Thoracic aorta (tissue), 2 donors: ENCODE measurements at regions not wholly inside any gene's neighbourhood (a gene's known extent, or its start where the extent isn't known, plus 50 kb on each side); places are given as distances from the start of the nearest gene placed in this dataset.

Source experiments
- ATAC-seq: fragments of 150-250 bp; one replicate; pipeline ENCODE4 v1.8.0; 2017; ENCODE audit warnings: low read depth; ENCODE audit not compliant: insufficient number of reproducible peaks, low FRiP score
- DNase-seq: peaks from one replicate; pipeline ENCODE4 v3.0.0-alpha.2; 2020; ENCODE audit warnings: low spot score
- H3K27ac ChIP-seq, 2 donors: fragments of 200-600 bp; sonication (generic); 1 replicate in 1 of 2; 2 replicates in 1 of 2; pipeline ENCODE4 v1.5.1; 2016; ENCODE audit warnings: mild to moderate bottlenecking in 2 of 2, moderate library complexity in 2 of 2
- H3K27me3 ChIP-seq: fragments of 200-600 bp; sonication (generic); replicated peaks from 2 replicates; pipeline ENCODE4 v1.6.0; 2016; ENCODE audit warnings: mild to moderate bottlenecking; ENCODE audit not compliant: insufficient read depth
- H3K36me3 ChIP-seq: fragments of 200-600 bp; sonication (generic); one replicate; pipeline ENCODE4 v1.5.1; 2016
- H3K4me1 ChIP-seq, 2 donors: fragments of 200-600 bp; sonication (generic); 1 replicate in 1 of 2; 2 replicates in 1 of 2; pipeline versions ENCODE4 v1.5.1 to v1.6.0; 2016; ENCODE audit warnings: low read depth in 2 of 2, mild to moderate bottlenecking in 1 of 2; ENCODE audit not compliant: control insufficient read depth in 1 of 2
- H3K4me3 ChIP-seq: fragments of 200-600 bp; sonication (generic); 2 replicates; pipeline ENCODE4 v1.5.1; 2016; ENCODE audit warnings: mild to moderate bottlenecking
- H3K9me3 ChIP-seq: fragments of 200-600 bp; sonication (generic); 2 replicates; pipeline ENCODE4 v1.5.1; 2016
- TF ChIP-seq, protein P1 (sequence below): fragments of 200-600 bp; sonication (generic); IDR thresholded peaks from one replicate; pipeline ENCODE4 v1.5.1; 2019; ENCODE audit warnings: antibody characterized with exemption

DNA sequence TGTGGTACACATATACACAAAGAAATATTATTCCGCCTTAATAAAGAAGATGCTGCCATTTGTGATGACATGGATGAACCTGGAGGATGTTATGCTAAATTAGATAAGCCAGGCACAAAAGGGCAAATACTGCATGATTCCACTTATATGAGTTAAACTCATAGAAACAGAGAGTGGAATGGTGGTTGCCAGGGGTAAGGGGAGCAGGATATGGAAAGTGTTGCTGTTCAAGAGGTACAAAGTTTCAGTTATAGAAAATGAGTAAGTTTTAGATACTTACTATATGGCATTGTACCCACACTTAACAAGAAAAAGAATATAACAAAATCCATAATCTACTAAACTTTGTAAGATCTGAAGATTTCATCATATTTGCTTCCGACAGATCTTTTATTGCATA, 252.2 kb downstream of the SYK start:
- H3K4me3 ChIP-seq: no peak overlapping the region
- no peaks in the 10 kb centered on the region for H3K4me1 ChIP-seq
- no peak for DNase-seq
- no peak for ATAC-seq
- no peaks in the 10 kb centered on the region for H3K36me3 ChIP-seq
- H3K9me3 ChIP-seq: no peaks in the 10 kb centered on the region
- H3K27ac ChIP-seq: no peak overlapping the region
- TF ChIP-seq, protein P1, sequence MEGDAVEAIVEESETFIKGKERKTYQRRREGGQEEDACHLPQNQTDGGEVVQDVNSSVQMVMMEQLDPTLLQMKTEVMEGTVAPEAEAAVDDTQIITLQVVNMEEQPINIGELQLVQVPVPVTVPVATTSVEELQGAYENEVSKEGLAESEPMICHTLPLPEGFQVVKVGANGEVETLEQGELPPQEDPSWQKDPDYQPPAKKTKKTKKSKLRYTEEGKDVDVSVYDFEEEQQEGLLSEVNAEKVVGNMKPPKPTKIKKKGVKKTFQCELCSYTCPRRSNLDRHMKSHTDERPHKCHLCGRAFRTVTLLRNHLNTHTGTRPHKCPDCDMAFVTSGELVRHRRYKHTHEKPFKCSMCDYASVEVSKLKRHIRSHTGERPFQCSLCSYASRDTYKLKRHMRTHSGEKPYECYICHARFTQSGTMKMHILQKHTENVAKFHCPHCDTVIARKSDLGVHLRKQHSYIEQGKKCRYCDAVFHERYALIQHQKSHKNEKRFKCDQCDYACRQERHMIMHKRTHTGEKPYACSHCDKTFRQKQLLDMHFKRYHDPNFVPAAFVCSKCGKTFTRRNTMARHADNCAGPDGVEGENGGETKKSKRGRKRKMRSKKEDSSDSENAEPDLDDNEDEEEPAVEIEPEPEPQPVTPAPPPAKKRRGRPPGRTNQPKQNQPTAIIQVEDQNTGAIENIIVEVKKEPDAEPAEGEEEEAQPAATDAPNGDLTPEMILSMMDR: no peak
- H3K27me3 ChIP-seq: no peaks in the 10 kb centered on the region

DNA sequence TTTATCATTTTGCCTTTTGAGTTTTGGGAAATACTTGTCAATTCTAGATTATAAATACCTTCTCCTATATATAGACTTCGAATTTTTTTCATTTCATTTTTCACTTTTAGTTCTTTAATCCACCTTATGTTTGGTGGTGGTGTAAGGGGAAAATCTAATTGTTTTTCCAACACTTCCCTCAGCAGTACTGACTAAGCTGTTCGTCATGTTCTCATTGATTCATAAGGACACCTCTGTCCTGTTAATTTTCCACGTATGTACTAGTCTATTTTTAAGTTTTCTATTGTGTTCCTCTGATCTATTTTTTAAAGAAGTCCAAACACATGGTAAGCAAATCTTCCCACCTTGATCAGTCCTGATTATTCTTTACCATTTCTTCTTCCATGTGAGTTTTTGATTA, 254.2 kb downstream of the SYK start:
- no peaks in the 10 kb centered on the region for H3K27me3 ChIP-seq
- peaks cover 13% of the 10 kb centered on the region in 2 donors for H3K4me1 ChIP-seq
- H3K27ac ChIP-seq: no peak overlapping the region
- no peaks in the 10 kb centered on the region for H3K9me3 ChIP-seq
- DNase-seq (no peak), ATAC-seq (no peak)
- TF ChIP-seq, protein P1: no peak
- no peaks in the 10 kb centered on the region for H3K36me3 ChIP-seq
- no peak overlapping the region for H3K4me3 ChIP-seq

DNA sequence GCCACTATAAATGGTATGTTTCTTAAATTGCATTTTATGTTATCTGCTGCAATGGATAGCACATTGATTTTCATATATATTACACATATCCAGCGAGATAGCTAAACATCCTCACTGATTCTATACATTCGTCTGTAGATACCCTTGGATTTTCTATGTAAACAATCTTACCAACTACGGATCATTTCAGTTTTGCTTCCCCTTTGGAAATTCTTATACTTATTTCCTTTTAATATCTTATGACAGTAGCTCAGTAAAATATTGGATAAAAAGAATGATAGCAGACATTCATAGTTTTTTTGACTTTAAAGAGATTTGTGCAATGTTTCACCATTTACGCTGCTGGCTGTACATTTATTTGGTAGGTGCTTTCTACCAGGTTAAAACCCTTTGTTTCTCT, 254.9 kb downstream of the SYK start:
- Histone ChIP-seq H3K4me3 (no peak overlapping the region), H3K9me3 (no peaks in the 10 kb centered on the region), H3K27ac (no peak overlapping the region), H3K4me1 (peaks cover 13 to 16% of the 10 kb centered on the region in 2 donors), H3K36me3 (no peaks in the 10 kb centered on the region), H3K27me3 (no peaks in the 10 kb centered on the region)
- no peak for DNase-seq
- TF ChIP-seq, protein P1: no peak
- no peak for ATAC-seq

DNA sequence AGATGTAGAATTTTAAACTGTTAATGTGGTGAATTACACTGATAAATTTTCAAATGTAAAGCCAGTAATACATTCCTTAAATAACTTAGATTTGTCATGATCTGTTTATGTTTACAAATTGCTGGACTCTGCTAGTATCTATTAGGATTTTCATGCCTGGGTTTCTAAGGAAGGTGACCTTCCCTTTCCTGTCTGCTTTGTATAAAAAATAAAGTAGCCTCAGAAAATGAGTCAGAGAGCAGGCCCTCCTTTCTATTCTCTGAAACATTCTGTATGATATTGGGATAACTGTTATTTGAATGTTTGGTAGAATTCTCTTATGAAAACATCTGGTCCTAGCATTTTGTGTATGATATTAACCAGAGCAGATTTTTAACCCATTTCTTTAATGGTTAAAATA, 255.3 kb downstream of the SYK start:
- no peaks in the 10 kb centered on the region for H3K27me3 ChIP-seq

DNA sequence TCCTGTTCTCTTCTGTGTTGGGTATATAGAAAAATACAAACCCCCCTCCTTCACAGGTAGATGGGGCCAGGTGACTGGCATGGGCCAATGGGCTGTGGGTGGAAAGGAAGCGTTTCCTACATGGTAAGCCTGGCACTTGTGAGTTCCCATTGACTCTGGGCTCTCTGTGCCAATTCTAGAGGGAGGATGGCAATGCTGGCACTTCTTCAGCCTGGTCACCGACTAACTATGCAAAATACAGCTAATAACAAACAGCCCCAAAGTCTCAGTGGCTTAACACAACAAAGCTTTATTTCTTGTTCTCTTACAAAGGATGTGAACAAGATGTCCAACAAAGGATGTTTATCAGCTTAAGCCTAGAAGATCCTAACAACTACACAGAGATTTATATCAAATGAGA, 258.1 kb downstream of the SYK start:
- DNase-seq (no peak), ATAC-seq (no peak)
- no peaks in the 10 kb centered on the region for H3K9me3 ChIP-seq
- H3K27ac ChIP-seq: no peak overlapping the region
- no peaks in the 10 kb centered on the region for H3K36me3 ChIP-seq
- no peak overlapping the region for H3K4me3 ChIP-seq
- TF ChIP-seq, protein P1: no peak
- H3K4me1 ChIP-seq: peaks cover 13 to 16% of the 10 kb centered on the region in 2 donors
- H3K27me3 ChIP-seq: no peaks in the 10 kb centered on the region

More for the DNA sequence above, 255.3 kb downstream of the SYK start:
- TF ChIP-seq, protein P1: no peak
- ATAC-seq: no peak
- peaks cover 13 to 16% of the 10 kb centered on the region in 2 donors for H3K4me1 ChIP-seq
- no peaks in the 10 kb centered on the region for H3K36me3 ChIP-seq
- no peak for DNase-seq
- H3K4me3 ChIP-seq: no peak overlapping the region
- no peak overlapping the region for H3K27ac ChIP-seq
- H3K9me3 ChIP-seq: no peaks in the 10 kb centered on the region
